SK-N-SH (cell line): ENCODE measurements at regions not wholly inside any gene's neighbourhood (a gene's known extent, or its start where the extent isn't known, plus 50 kb on each side); places are given as distances from the start of the nearest gene placed in this dataset.

Source experiments
- CTCF ChIA-PET: fragments of 300-600, 350-600 bp; formaldehyde crosslinking; extraction: SDS; loops from one replicate; lab custom pipeline; 2021; lab: Yijun Ruan, JAX
- POLR2A ChIA-PET: fragments of 350-600 bp; sonication (Branson Sonifier 250); formaldehyde crosslinking; extraction: SDS; loops from one replicate; lab custom pipeline; 2020; ENCODE audit warnings: antibody characterized with exemption, inconsistent platforms; lab: Yijun Ruan, JAX
- DNase-seq: peaks from one replicate; pipeline ENCODE4 v3.0.0; 2012
- H2AFZ ChIP-seq: fragments of 200-600 bp; sonication (generic); 2 replicates; pipeline ENCODE4 v1.8.1; 2016; ENCODE audit warnings: antibody characterized with exemption, mild to moderate bottlenecking, low read depth
- H3F3A ChIP-seq: fragments of 200-600 bp; sonication (generic); replicated peaks from 2 replicates; pipeline ENCODE3; 2016; ENCODE audit warnings: antibody characterized with exemption, mild to moderate bottlenecking; ENCODE audit not compliant: insufficient read depth
- H3K27ac ChIP-seq, 2 experiments: fragments of 200-500 bp in 1 of 2; fragments of 200-600 bp in 1 of 2; sonication (Bioruptor generic) in 1 of 2; sonication (generic), shearing (Covaris generic) in 1 of 2; 2 replicates each; pipeline versions ENCODE4 v1.5.1 to v1.6.1; 2014 to 2016; ENCODE audit warnings: low read depth in 2 of 2, inconsistent platforms in 1 of 2, low read length in 1 of 2, mild to moderate bottlenecking in 1 of 2, mixed read lengths in 1 of 2
- H3K27me3 ChIP-seq: fragments of 200-600 bp; sonication (generic), shearing (Covaris generic); 2 replicates; pipeline ENCODE4 v1.6.1; 2016; ENCODE audit warnings: mixed run types; ENCODE audit not compliant: insufficient read depth
- H3K36me3 ChIP-seq, 2 experiments: fragments of 200-500 bp in 1 of 2; fragments of 200-600 bp in 1 of 2; sonication (Bioruptor generic) in 1 of 2; sonication (generic) in 1 of 2; replicated peaks in 1 of 2; 2 replicates each; pipeline versions ENCODE3 to v1.5.1; 2014 to 2016; ENCODE audit warnings: low read length in 1 of 2, mild to moderate bottlenecking in 1 of 2; ENCODE audit not compliant: insufficient read depth in 2 of 2, control insufficient read depth in 1 of 2
- H3K4me1 ChIP-seq, 2 experiments: fragments of 200-500 bp in 1 of 2; fragments of 200-600 bp in 1 of 2; sonication (Bioruptor generic) in 1 of 2; sonication (generic), shearing (Covaris generic) in 1 of 2; 2 replicates each; pipeline versions ENCODE4 v1.5.1 to v1.6.1; 2014 to 2016; ENCODE audit warnings: low read depth in 1 of 2, low read length in 1 of 2, mixed run types in 1 of 2; ENCODE audit not compliant: insufficient read depth in 2 of 2, control insufficient read depth in 1 of 2
- H3K4me2 ChIP-seq: fragments of 200-600 bp; sonication (generic), shearing (Covaris generic); 2 replicates; pipeline ENCODE4 v1.6.1; 2017; ENCODE audit warnings: mixed run types
- H3K4me3 ChIP-seq, 2 experiments: fragments of 200-500 bp in 1 of 2; fragments of 200-600 bp in 1 of 2; sonication (Bioruptor generic) in 1 of 2; sonication (generic), shearing (Covaris generic) in 1 of 2; 2 replicates each; pipeline versions ENCODE4 v1.5.1 to v1.8.1; 2014 to 2016; ENCODE audit warnings: low read depth in 2 of 2, inconsistent platforms in 1 of 2, low read length in 1 of 2, mild to moderate bottlenecking in 1 of 2, mixed read lengths in 1 of 2, moderate library complexity in 1 of 2
- H3K79me2 ChIP-seq: fragments of 200-600 bp; sonication (generic); 2 replicates; pipeline ENCODE4 v1.8.1; 2017; ENCODE audit warnings: mild to moderate bottlenecking; ENCODE audit not compliant: insufficient read depth
- H3K9ac ChIP-seq: fragments of 200-600 bp; sonication (generic); 2 replicates; pipeline ENCODE4 v1.6.1; 2017; ENCODE audit warnings: mixed run types
- H3K9me2 ChIP-seq: fragments of 200-600 bp; sonication (generic); 2 replicates; pipeline ENCODE4 v1.6.1; 2017; ENCODE audit warnings: mixed run types
- H3K9me3 ChIP-seq: fragments of 200-600 bp; sonication (generic); 2 replicates; pipeline ENCODE4 v1.6.1; 2017; ENCODE audit warnings: mixed run types, mild to moderate bottlenecking, moderate library complexity
- H4K20me1 ChIP-seq: fragments of 200-600 bp; sonication (generic); 2 replicates; pipeline ENCODE4 v1.6.1; 2017; ENCODE audit warnings: mild to moderate bottlenecking, mixed run types; ENCODE audit not compliant: insufficient read depth
- CHD2 ChIP-seq: fragments of 150-350 bp; IDR thresholded peaks from 2 replicates; pipeline ENCODE4 v1.6.1; 2018; ENCODE audit warnings: low read length; ENCODE audit not compliant: partially characterized antibody
- ELF1 ChIP-seq: IDR thresholded peaks from 2 replicates; pipeline ENCODE4 v1.4.0; 2012
- EP300 ChIP-seq, 2 experiments: IDR thresholded peaks; 2 replicates each; pipeline versions ENCODE4 v1.4.0 to v1.6.1; 2012; ENCODE audit warnings: borderline replicate concordance in 1 of 2, low read depth in 1 of 2, low read length in 1 of 2
- EZH2phosphoT487 ChIP-seq: fragments of 200-600 bp; sonication (generic); IDR thresholded peaks from 2 replicates; pipeline ENCODE4 v1.6.1; 2017; ENCODE audit warnings: low read depth, mixed run types, mild to moderate bottlenecking, antibody characterized with exemption, moderate library complexity, borderline replicate concordance
- FOSL2 ChIP-seq: IDR thresholded peaks from 2 replicates; pipeline ENCODE4 v1.4.0; 2012; ENCODE audit warnings: low read depth, mild to moderate bottlenecking, moderate library complexity, borderline replicate concordance
- FOXJ3 ChIP-seq: sonication (generic); formaldehyde crosslinking; IDR thresholded peaks from 2 replicates; pipeline ENCODE4 v1.5.1; 2020; ENCODE audit warnings: mild to moderate bottlenecking, missing genetic modification reagents
- FOXM1 ChIP-seq: IDR thresholded peaks from 2 replicates; pipeline ENCODE4 v1.4.0; 2012; ENCODE audit warnings: low read depth, mild to moderate bottlenecking
- GABPA ChIP-seq: IDR thresholded peaks from 2 replicates; pipeline ENCODE4 v1.4.0; 2012; ENCODE audit warnings: low read depth, mild to moderate bottlenecking
- GATA2 ChIP-seq: sonication (generic); formaldehyde crosslinking; IDR thresholded peaks from 2 replicates; pipeline ENCODE4 v1.5.0; 2020; ENCODE audit warnings: mild to moderate bottlenecking, missing genetic modification reagents
- IRF3 ChIP-seq: fragments of 150-350 bp; IDR thresholded peaks from 2 replicates; pipeline ENCODE4 v1.6.1; 2016; ENCODE audit warnings: mild to moderate bottlenecking, low read depth, low read length
- JUND ChIP-seq: IDR thresholded peaks from 2 replicates; pipeline ENCODE4 v1.4.0; 2012
- MEF2A ChIP-seq: IDR thresholded peaks from 2 replicates; pipeline ENCODE4 v1.4.0; 2012; ENCODE audit warnings: low read depth, borderline replicate concordance
- NRF1 ChIP-seq: IDR thresholded peaks from 2 replicates; pipeline ENCODE4 v1.6.1; 2012; ENCODE audit warnings: low read depth, mild to moderate bottlenecking, low read length
- PBX3 ChIP-seq: IDR thresholded peaks from 2 replicates; pipeline ENCODE4; 2012
- POLR2AphosphoS5 ChIP-seq: IDR thresholded peaks from 2 replicates; pipeline ENCODE4 v1.6.1; 2012; ENCODE audit warnings: low read depth, low read length
- REST ChIP-seq: IDR thresholded peaks from 2 replicates; pipeline ENCODE4 v1.6.1; 2012; ENCODE audit warnings: mild to moderate bottlenecking, low read depth, low read length, moderate library complexity
- RFX5 ChIP-seq: IDR thresholded peaks from 2 replicates; pipeline ENCODE4 v1.6.1; 2012; ENCODE audit warnings: mild to moderate bottlenecking, improper control_type of control experiment, low read length
- RXRA ChIP-seq: IDR thresholded peaks from 2 replicates; pipeline ENCODE4 v1.4.0; 2012; ENCODE audit warnings: low read depth, mild to moderate bottlenecking, borderline replicate concordance
- SIN3A ChIP-seq: IDR thresholded peaks from 2 replicates; pipeline ENCODE4 v1.6.1; 2012; ENCODE audit warnings: low read depth, mild to moderate bottlenecking, low read length, moderate library complexity, borderline replicate concordance
- TAF1 ChIP-seq: IDR thresholded peaks from 2 replicates; pipeline ENCODE4 v1.6.1; 2012; ENCODE audit warnings: low read depth, mild to moderate bottlenecking, low read length, moderate library complexity, borderline replicate concordance
- TCF12 ChIP-seq: IDR thresholded peaks from 2 replicates; pipeline ENCODE4 v1.4.0; 2012
- USF2 ChIP-seq: fragments of 150-350 bp; IDR thresholded peaks from 2 replicates; pipeline ENCODE4 v1.6.1; 2017; ENCODE audit warnings: antibody characterized with exemption, low read length, low read depth, borderline replicate concordance
- YY1 ChIP-seq: IDR thresholded peaks from 2 replicates; pipeline ENCODE4 v1.4.0; 2012; ENCODE audit warnings: low read depth, mild to moderate bottlenecking
- WGBS: methylation state at CpG from one replicate; pipeline ENCODE4 v1.1.6; 2017; ENCODE audit warnings: low lambda C conversion rate; 5-methylcytosine and 5-hydroxymethylcytosine counted together

GRCh38 chrX:117094149-117094548 lies 631.4 kb upstream of the CT83 start:
- H3K9me3 ChIP-seq = peaks cover 4% of the 10 kb centered on the region; the same call in 1 of the 2 replicates
- peaks cover 50% of the 10 kb centered on the region for H3F3A ChIP-seq
- H3K4me1 ChIP-seq = no peaks in the 10 kb centered on the region
- H3K4me3 ChIP-seq = no peak overlapping the region
- ChIA-PET CTCF (no interaction called here), POLR2A (no interaction called here)
- TF ChIP-seq GATA2 (no peak), NRF1 (no peak), ELF1 (no peak), FOXM1 (no peak), RXRA (no peak), FOSL2 (no peak), USF2 (no peak), CHD2 (no peak), GABPA (no peak), POLR2AphosphoS5 (no peak), MEF2A (no peak), RFX5 (no peak), EZH2phosphoT487 (no peak), YY1 (no peak), JUND (no peak), EP300 (IDR thresholded peaks at IDR 0.05; ENCODE audit: borderline replicate concordance in 1 of 2, low read depth in 1 of 2, low read length in 1 of 2) (no peak), SIN3A (no peak)
- no peak for DNase-seq
- no peaks in the 10 kb centered on the region for H3K79me2 ChIP-seq
- no peak overlapping the region for H3K9ac ChIP-seq
- no peak overlapping the region for H3K27ac ChIP-seq
- no peaks in the 10 kb centered on the region for H3K27me3 ChIP-seq
- H3K9me2 ChIP-seq = no peaks in the 10 kb centered on the region
- no peak overlapping the region for H3K4me2 ChIP-seq
- no peaks in the 10 kb centered on the region for H3K36me3 ChIP-seq
- H2AFZ ChIP-seq = no peak overlapping the region
- H4K20me1 ChIP-seq = no peaks in the 10 kb centered on the region
- 7% methylated on average over 1 of the region's 1 CpG for WGBS

GRCh38 chrX:117093319-117093718 lies 630.5 kb upstream of the CT83 start:
- Histone ChIP-seq H3F3A (peaks cover 50% of the 10 kb centered on the region), H3K4me2 (no peak overlapping the region), H3K27ac (no peak overlapping the region), H3K79me2 (no peaks in the 10 kb centered on the region), H3K9me3 (peaks cover 4% of the 10 kb centered on the region; the same call in 1 of the 2 replicates), H3K4me3 (no peak overlapping the region), H3K4me1 (no peaks in the 10 kb centered on the region), H3K36me3 (no peaks in the 10 kb centered on the region), H2AFZ (no peak overlapping the region), H3K9me2 (no peaks in the 10 kb centered on the region), H4K20me1 (no peaks in the 10 kb centered on the region), H3K27me3 (no peaks in the 10 kb centered on the region), H3K9ac (no peak overlapping the region)
- CTCF ChIA-PET = no interaction called here
- POLR2A ChIA-PET = no interaction called here
- 35% methylated on average over 1 of the region's 1 CpG for whole genome bisulfite sequencing
- no peak for DNase-seq
- TF ChIP-seq MEF2A (no peak), FOSL2 (no peak), REST (no peak), EP300 (IDR thresholded peaks at IDR 0.05; ENCODE audit: borderline replicate concordance in 1 of 2, low read depth in 1 of 2, low read length in 1 of 2) (no peak), SIN3A (no peak), FOXJ3 (CRISPR knock-in tag) (no peak), TAF1 (no peak), POLR2AphosphoS5 (no peak), IRF3 (no peak), PBX3 (no peak), TCF12 (no peak), YY1 (no peak)
